PC-3 (cell line): ENCODE measurements at regions not wholly inside any gene's neighbourhood (a gene's known extent, or its start where the extent isn't known, plus 50 kb on each side); places are given as distances from the start of the nearest gene placed in this dataset.

Experiments used
- ATAC-seq: fragments of 200-7000 bp; cut with Tn5 transposase; 2 replicates; pipeline ENCODE4 v1.9.1; 2020; ENCODE audit warnings: mild to moderate bottlenecking, moderate library complexity
- BruUV-seq: library from RNA; stranded (reverse); fragments of 400-500 nt; replicated peaks from 2 replicates; lab custom pipeline; 2021; lab: Mats Ljungman, UMichigan
- CTCF ChIA-PET: fragments of 300-600 bp; sonication (Branson Sonifier 250); formaldehyde crosslinking; loops from one replicate; lab custom pipeline; 2022; ENCODE audit warnings: antibody characterized with exemption; lab: Charles Lee
- POLR2A ChIA-PET: fragments of 300-600 bp; sonication (Branson Sonifier 250); formaldehyde crosslinking; loops from one replicate; lab custom pipeline; 2022; ENCODE audit warnings: antibody characterized with exemption; ENCODE audit not compliant: unreplicated experiment; lab: Charles Lee
- DNase-seq: peaks from one replicate; pipeline ENCODE4 v3.0.0-alpha.2; 2015
- H2AFZ ChIP-seq: fragments of 300-600 bp; sonication (generic); 2 replicates; pipeline ENCODE4 v1.6.0; 2016; ENCODE audit warnings: antibody characterized with exemption, low read length
- H3F3A ChIP-seq: fragments of 300-600 bp; sonication (generic); one replicate; pipeline ENCODE4 v1.6.0; 2017; ENCODE audit warnings: antibody characterized with exemption, low read length, control low read depth, mild to moderate bottlenecking; ENCODE audit not compliant: unreplicated experiment
- H3K27ac ChIP-seq: fragments of 300-600 bp; sonication (generic); 2 replicates; pipeline ENCODE4 v1.5.1; 2016; ENCODE audit warnings: mild to moderate bottlenecking, low read length
- H3K27me3 ChIP-seq: fragments of 300-600 bp; sonication (generic); 2 replicates; pipeline ENCODE4 v1.6.1; 2016; ENCODE audit warnings: low read length, mixed read lengths
- H3K36me3 ChIP-seq: fragments of 300-600 bp; sonication (generic); 2 replicates; pipeline ENCODE4 v1.6.1; 2016; ENCODE audit warnings: low read depth, mixed run types, low read length, mixed read lengths
- H3K4me1 ChIP-seq: fragments of 300-600 bp; sonication (generic); 2 replicates; pipeline ENCODE4 v1.5.1; 2016; ENCODE audit warnings: low read length; ENCODE audit not compliant: insufficient read depth
- H3K4me2 ChIP-seq: fragments of 300-600 bp; sonication (generic); 2 replicates; pipeline ENCODE4 v1.6.0; 2016; ENCODE audit warnings: low read length
- H3K4me3 ChIP-seq: fragments of 300-600 bp; sonication (generic); 2 replicates; pipeline ENCODE4 v1.5.1; 2016; ENCODE audit warnings: mild to moderate bottlenecking, low read length, mixed read lengths
- H3K79me2 ChIP-seq: fragments of 300-600 bp; sonication (generic); 2 replicates; pipeline ENCODE4 v1.6.1; 2017; ENCODE audit warnings: low read length, mixed read lengths
- H3K9ac ChIP-seq: fragments of 300-600 bp; sonication (generic); 2 replicates; pipeline ENCODE4 v1.6.0; 2016; ENCODE audit warnings: mild to moderate bottlenecking, low read length
- H3K9me2 ChIP-seq: fragments of 300-600 bp; sonication (generic); replicated peaks from 2 replicates; pipeline ENCODE4 v1.6.1; 2016; ENCODE audit warnings: mixed run types, low read length, mixed read lengths
- H3K9me3 ChIP-seq: fragments of 300-600 bp; sonication (generic); 2 replicates; pipeline ENCODE4 v1.6.1; 2016; ENCODE audit warnings: low read length, mixed read lengths
- H4K20me1 ChIP-seq: fragments of 300-600 bp; sonication (generic); 2 replicates; pipeline ENCODE4 v1.6.1; 2016; ENCODE audit warnings: low read length, mixed read lengths
- CTCF ChIP-seq: fragments of 300-600 bp; sonication (generic); conservative IDR thresholded peaks from 2 replicates; pipeline ENCODE4 v1.5.1; 2017; ENCODE audit warnings: antibody characterized with exemption, low read depth, mild to moderate bottlenecking, low read length
- EZH2 ChIP-seq: fragments of 300-600 bp; sonication (generic); IDR thresholded peaks from one replicate; pipeline ENCODE4 v1.6.1; 2017; ENCODE audit warnings: antibody characterized with exemption, mild to moderate bottlenecking, low read length; ENCODE audit not compliant: unreplicated experiment
- EZH2phosphoT487 ChIP-seq: fragments of 300-600 bp; sonication (generic); IDR thresholded peaks from 2 replicates; pipeline ENCODE4 v1.6.1; 2018; ENCODE audit warnings: mild to moderate bottlenecking, antibody characterized with exemption, low read length, borderline replicate concordance
- intact Hi-C: fragments of 100-400 bp; cut with micrococcal nuclease; formaldehyde crosslinking; loops from 2 replicates; pipeline ENCODE4 v1.9.0; 2023

- Histone ChIP-seq H3K9me3 (no peaks in the 10 kb centered on the region), H3K9ac (no peak overlapping the region), H3K4me3 (no peak overlapping the region), H4K20me1 (no peaks in the 10 kb centered on the region), H3K27ac (no peak overlapping the region), H2AFZ (no peak overlapping the region), H3K9me2 (no peaks in the 10 kb centered on the region), H3K79me2 (no peaks in the 10 kb centered on the region), H3F3A (no peaks in the 10 kb centered on the region), H3K36me3 (no peaks in the 10 kb centered on the region), H3K4me1 (no peaks in the 10 kb centered on the region), H3K27me3 (no peaks in the 10 kb centered on the region), H3K4me2 (no peak overlapping the region)
- no peak for ATAC-seq
- intact Hi-C loops = no loop called here
- ChIA-PET CTCF (no interaction called here), POLR2A (no interaction called here)
- no peak for DNase-seq
- TF ChIP-seq EZH2 (no peak), CTCF (no peak), EZH2phosphoT487 (no peak)
- BruUV-seq = no TSS peak
These were observed 115.5 kb downstream of the DSC3 start for GRCh38 chr18:30927042-30927441.

GRCh38 chr18:30925795-30926194 is 116.7 kb downstream of the DSC3 start:
- Histone ChIP-seq H3K4me3 (no peak overlapping the region), H3K36me3 (no peaks in the 10 kb centered on the region), H2AFZ (no peak overlapping the region), H3K9me2 (no peaks in the 10 kb centered on the region), H3K9me3 (no peaks in the 10 kb centered on the region), H4K20me1 (no peaks in the 10 kb centered on the region), H3K4me1 (no peaks in the 10 kb centered on the region), H3K27me3 (no peaks in the 10 kb centered on the region), H3K79me2 (no peaks in the 10 kb centered on the region), H3F3A (no peaks in the 10 kb centered on the region), H3K4me2 (no peak overlapping the region), H3K9ac (no peak overlapping the region), H3K27ac (no peak overlapping the region)
- DNase-seq (no peak), ATAC-seq (no peak)
- TF ChIP-seq EZH2phosphoT487 (no peak), CTCF (no peak), EZH2 (no peak)
- CTCF ChIA-PET = no interaction called here
- BruUV-seq = no TSS peak
- intact Hi-C loops = no loop called here
- POLR2A ChIA-PET = no interaction called here

GRCh38 chr18:30920757-30921156 is 121.8 kb downstream of the DSC3 start:
- ChIA-PET POLR2A (no interaction called here), CTCF (no interaction called here)
- intact Hi-C loops = no loop called here
- no peaks in the 10 kb centered on the region for H3K9me2 ChIP-seq
- H3K4me1 ChIP-seq = peaks cover under 1% of the 10 kb centered on the region; the same call in 1 of the 2 replicates
- DNase-seq (no peak), ATAC-seq (no peak)
- no peaks in the 10 kb centered on the region for H3K9me3 ChIP-seq
- H2AFZ ChIP-seq = no peak overlapping the region
- no peak overlapping the region for H3K4me2 ChIP-seq
- no peak overlapping the region for H3K9ac ChIP-seq
- H3K4me3 ChIP-seq = no peak overlapping the region
- no peaks in the 10 kb centered on the region for H3K36me3 ChIP-seq
- no peaks in the 10 kb centered on the region for H3F3A ChIP-seq
- no TSS peak for BruUV-seq
- TF ChIP-seq EZH2phosphoT487 = no peak
- TF ChIP-seq CTCF = no peak
- TF ChIP-seq EZH2 = no peak
- no peaks in the 10 kb centered on the region for H3K79me2 ChIP-seq
- H3K27me3 ChIP-seq = no peaks in the 10 kb centered on the region
- H3K27ac ChIP-seq = no peak overlapping the region
- no peaks in the 10 kb centered on the region for H4K20me1 ChIP-seq
